Activated T-helper 17 cell treated with anti-CD3 and anti-CD28 coated beads, Interleukin-2, amount 50 U/mL, for 72 hours (primary cell): ENCODE measurements at regions not wholly inside any gene's neighbourhood (a gene's known extent, or its start where the extent isn't known, plus 50 kb on each side); places are given as distances from the start of the nearest gene placed in this dataset.
"Not testable (repeated sequence)": the region's sequence is repeated elsewhere in the genome, so short reads cannot be mapped to it uniquely, and the experiment has no call there.

ENCODE experiments used
- ATAC-seq: fragments of 150-1000 bp; cut with Tn5 transposase; replicated peaks from 2 replicates; pipeline ENCODE4 v1.10.0; 2021; ENCODE audit warnings: mild to moderate bottlenecking, moderate library complexity
- H3K27ac Mint-ChIP-seq: one replicate; pipeline ENCODE4 v1.8.0; 2022; ENCODE audit warnings: mixed read lengths
- H3K27me3 Mint-ChIP-seq: one replicate; pipeline ENCODE4 v1.8.0; 2022; ENCODE audit warnings: mixed read lengths
- H3K36me3 Mint-ChIP-seq: one replicate; pipeline ENCODE4 v1.8.0; 2022; ENCODE audit warnings: low read depth, mild to moderate bottlenecking, mixed read lengths
- H3K4me1 Mint-ChIP-seq: one replicate; pipeline ENCODE4 v1.8.0; 2022; ENCODE audit warnings: mixed read lengths
- H3K4me3 Mint-ChIP-seq: one replicate; pipeline ENCODE4 v1.8.0; 2022; ENCODE audit warnings: mild to moderate bottlenecking, mixed read lengths
- H3K9me3 Mint-ChIP-seq: one replicate; pipeline ENCODE4 v1.8.0; 2022; ENCODE audit warnings: mixed read lengths

- not testable (repeated sequence) for H3K4me3 Mint-ChIP-seq, H3K36me3 Mint-ChIP-seq, H3K27me3 Mint-ChIP-seq, H3K27ac Mint-ChIP-seq, H3K4me1 Mint-ChIP-seq, ATAC-seq, H3K9me3 Mint-ChIP-seq
These were observed 571.5 kb downstream of the INSC start for GRCh38 chr11:15686259-15686658.

DNA sequence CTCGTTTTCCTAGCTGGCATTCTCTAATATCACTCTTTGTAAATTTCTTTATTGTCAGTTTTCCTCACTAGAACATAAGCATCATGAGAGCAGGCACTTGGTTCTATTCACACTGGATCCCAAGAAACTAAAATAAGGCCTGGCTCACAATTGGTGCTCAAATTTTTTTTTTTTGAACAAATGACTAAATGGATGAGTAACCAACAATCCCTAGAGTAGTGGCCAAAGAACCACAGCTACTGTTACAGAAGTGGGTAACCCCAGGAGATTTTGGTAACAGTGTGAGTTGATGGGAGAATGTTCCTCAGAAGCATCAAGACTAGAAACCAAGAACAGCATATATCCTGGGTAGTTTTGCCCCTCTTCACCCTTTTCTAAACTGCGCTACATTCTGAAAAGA is 572.6 kb downstream of the INSC start:
- no peak for ATAC-seq
- peaks cover 6% of the 10 kb centered on the region for H3K27me3 Mint-ChIP-seq
- no peak overlapping the region for H3K27ac Mint-ChIP-seq
- no peaks in the 10 kb centered on the region for H3K36me3 Mint-ChIP-seq
- H3K9me3 Mint-ChIP-seq = no peaks in the 10 kb centered on the region
- no peaks in the 10 kb centered on the region for H3K4me1 Mint-ChIP-seq
- H3K4me3 Mint-ChIP-seq = no peak overlapping the region

DNA sequence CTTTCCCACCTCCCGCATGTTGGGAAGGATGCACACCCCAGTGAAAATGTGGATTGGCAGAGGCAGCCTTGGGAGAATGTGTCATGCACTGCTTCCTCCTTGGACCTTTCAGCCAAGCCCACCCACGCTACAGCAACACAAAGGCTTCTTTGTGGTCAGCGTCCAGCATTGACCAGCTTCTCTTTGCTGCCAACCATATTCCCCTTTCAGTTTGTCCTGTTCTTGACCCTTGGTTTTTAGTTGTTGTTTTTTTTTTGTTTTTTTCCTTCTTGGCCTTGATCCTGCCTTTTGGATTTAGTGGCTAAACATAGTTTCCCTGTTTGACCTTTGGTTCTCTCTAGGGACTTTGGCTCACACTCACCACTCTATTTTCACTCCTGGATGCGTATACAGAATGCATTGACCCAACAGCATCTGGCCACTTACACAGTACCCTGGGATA is 573.6 kb downstream of the INSC start:
- no peak for ATAC-seq
- H3K4me1 Mint-ChIP-seq = no peaks in the 10 kb centered on the region
- H3K27ac Mint-ChIP-seq = no peak overlapping the region
- H3K9me3 Mint-ChIP-seq = no peaks in the 10 kb centered on the region
- H3K4me3 Mint-ChIP-seq = no peak overlapping the region
- peaks cover 9% of the 10 kb centered on the region for H3K27me3 Mint-ChIP-seq
- no peaks in the 10 kb centered on the region for H3K36me3 Mint-ChIP-seq

DNA sequence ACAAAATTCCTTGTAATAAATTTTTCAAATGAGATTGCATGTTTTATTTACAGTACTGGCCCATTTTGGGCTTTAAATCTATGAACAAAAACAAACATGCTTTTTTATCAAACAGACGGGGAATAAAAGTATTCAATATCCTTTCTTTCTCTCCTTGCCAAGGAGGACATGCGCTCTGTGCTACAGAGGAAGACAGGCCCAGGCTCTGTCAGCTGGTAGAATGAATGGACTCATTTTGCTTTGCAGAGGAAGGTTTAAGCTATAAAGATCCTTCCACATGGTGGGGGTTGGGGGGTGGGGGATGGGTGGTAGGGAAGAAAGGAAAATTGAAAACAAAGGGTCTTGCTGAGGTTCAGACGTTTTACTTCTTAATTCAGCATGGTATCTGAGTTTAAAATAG is 575.6 kb downstream of the INSC start:
- peaks cover 9% of the 10 kb centered on the region for H3K27me3 Mint-ChIP-seq
- no peak for ATAC-seq

DNA sequence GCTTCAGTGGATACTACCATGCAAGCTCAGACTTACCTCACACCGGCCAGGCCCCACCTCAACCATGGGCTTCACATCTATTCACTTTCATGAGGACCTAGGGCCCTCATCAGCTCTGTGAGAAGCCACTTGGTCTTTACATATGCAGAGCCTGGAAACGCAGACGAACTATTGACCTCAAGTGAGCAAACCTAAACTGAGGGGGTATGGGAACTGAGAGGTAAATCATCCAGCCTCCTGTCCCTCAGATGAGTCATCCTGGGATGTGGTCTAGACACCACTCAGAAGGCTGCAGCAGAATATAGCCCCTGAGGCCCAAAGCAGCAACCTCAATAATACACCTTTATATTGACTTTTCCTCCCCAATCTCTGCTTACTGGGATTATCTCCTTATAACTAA is 578.0 kb downstream of the INSC start:
- Mint-ChIP-seq H3K9me3 (no peaks in the 10 kb centered on the region), H3K4me1 (no peaks in the 10 kb centered on the region), H3K36me3 (no peaks in the 10 kb centered on the region), H3K27ac (no peak overlapping the region), H3K27me3 (peaks cover 9% of the 10 kb centered on the region), H3K4me3 (no peak overlapping the region)
- peak; percentile 60 for ATAC-seq

More for the DNA sequence above, 575.6 kb downstream of the INSC start:
- H3K27ac Mint-ChIP-seq = no peak overlapping the region
- H3K4me1 Mint-ChIP-seq = no peaks in the 10 kb centered on the region
- H3K36me3 Mint-ChIP-seq = no peaks in the 10 kb centered on the region
- no peak overlapping the region for H3K4me3 Mint-ChIP-seq
- no peaks in the 10 kb centered on the region for H3K9me3 Mint-ChIP-seq

DNA sequence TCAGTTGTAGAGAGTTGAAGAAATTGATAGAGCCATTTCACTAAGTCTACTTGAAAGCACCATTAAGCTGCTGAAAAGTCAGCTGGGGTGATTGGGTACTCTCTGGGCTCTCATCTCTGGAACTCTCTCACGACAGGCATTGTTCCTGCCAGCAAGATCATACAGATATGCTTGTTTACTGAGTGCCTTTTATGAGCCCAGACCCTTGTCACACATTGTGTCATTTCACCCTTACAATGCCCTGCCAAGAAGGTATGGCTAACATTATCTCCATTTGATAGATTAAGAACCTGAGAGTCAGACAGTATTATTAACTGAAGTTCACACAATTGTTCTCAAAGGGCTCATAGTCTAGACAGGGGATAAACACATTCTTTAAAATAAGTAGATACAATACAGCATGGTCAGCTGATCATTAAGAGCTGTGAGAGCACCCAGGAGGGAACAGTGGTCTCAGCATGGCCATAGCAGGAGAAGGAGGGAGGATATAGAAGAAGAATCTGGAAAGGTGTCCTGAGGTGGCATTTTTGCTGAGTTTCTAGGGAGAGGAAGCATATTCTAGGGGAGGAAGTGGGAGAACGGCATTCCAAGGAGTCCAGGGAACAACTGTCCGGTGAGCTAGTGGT is 580.5 kb downstream of the INSC start:
- Mint-ChIP-seq H3K27ac (no peak overlapping the region), H3K27me3 (peaks cover 3% of the 10 kb centered on the region)

GRCh38 chr11:15696069-15696468 is 581.3 kb downstream of the INSC start:
- no peaks in the 10 kb centered on the region for H3K36me3 Mint-ChIP-seq
- no peak overlapping the region for H3K27ac Mint-ChIP-seq
- H3K4me3 Mint-ChIP-seq = no peak overlapping the region
- no peak for ATAC-seq
- H3K9me3 Mint-ChIP-seq = no peaks in the 10 kb centered on the region
- no peaks in the 10 kb centered on the region for H3K4me1 Mint-ChIP-seq
- H3K27me3 Mint-ChIP-seq = peaks cover 3% of the 10 kb centered on the region

More for the DNA sequence above, 580.5 kb downstream of the INSC start:
- H3K9me3 Mint-ChIP-seq = no peaks in the 10 kb centered on the region
- no peaks in the 10 kb centered on the region for H3K4me1 Mint-ChIP-seq
- no peak overlapping the region for H3K4me3 Mint-ChIP-seq
- ATAC-seq = no peak
- no peaks in the 10 kb centered on the region for H3K36me3 Mint-ChIP-seq

DNA sequence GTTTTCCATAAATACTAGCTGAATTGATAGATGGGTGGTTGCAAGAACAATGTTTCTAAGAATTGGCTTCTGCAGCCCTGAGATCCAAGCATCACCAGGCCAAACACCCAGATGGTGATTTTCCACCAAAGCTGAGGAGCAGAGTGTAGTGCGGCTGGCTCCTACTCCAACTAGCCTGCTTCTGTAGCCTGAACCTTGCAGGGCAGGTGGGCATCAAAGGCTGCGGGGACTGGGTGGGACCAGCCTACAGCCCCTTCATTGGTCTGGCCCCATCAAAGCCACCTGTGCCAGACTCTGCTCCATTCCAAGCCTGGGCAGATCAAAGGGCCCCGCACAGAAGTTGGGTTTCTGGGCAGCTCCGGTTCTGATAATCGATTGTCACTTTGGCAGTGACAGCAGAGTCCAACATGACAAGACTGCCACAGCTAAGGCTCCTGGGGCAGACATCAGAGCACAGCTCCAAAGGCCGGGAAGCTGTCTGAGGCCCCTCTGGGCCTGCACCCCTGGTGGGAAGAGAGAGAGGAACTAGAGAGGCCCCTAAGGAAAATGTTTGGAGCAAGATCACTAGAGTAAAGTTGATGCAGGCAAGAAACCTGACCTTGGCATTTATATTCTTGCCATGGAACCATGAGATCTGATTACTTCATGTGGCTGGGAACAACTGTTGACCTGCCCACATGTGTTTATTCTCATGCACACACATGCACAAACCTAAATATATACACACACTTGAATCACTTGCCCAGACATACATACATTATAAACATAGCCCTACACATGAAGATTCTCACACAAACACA is 582.9 kb downstream of the INSC start:
- no peak for ATAC-seq
- Mint-ChIP-seq H3K27me3 (peaks cover under 1% of the 10 kb centered on the region), H3K27ac (no peak overlapping the region), H3K9me3 (peaks cover 3% of the 10 kb centered on the region), H3K4me1 (no peaks in the 10 kb centered on the region), H3K36me3 (no peaks in the 10 kb centered on the region), H3K4me3 (no peak overlapping the region)

- H3K27me3 Mint-ChIP-seq = no peaks in the 10 kb centered on the region
- no peaks in the 10 kb centered on the region for H3K4me1 Mint-ChIP-seq
- no peaks in the 10 kb centered on the region for H3K36me3 Mint-ChIP-seq
- ATAC-seq = no peak
- no peak overlapping the region for H3K27ac Mint-ChIP-seq
- H3K9me3 Mint-ChIP-seq = peaks cover 3% of the 10 kb centered on the region
- no peak overlapping the region for H3K4me3 Mint-ChIP-seq
These were observed 584.1 kb downstream of the INSC start for GRCh38 chr11:15698855-15699254.

DNA sequence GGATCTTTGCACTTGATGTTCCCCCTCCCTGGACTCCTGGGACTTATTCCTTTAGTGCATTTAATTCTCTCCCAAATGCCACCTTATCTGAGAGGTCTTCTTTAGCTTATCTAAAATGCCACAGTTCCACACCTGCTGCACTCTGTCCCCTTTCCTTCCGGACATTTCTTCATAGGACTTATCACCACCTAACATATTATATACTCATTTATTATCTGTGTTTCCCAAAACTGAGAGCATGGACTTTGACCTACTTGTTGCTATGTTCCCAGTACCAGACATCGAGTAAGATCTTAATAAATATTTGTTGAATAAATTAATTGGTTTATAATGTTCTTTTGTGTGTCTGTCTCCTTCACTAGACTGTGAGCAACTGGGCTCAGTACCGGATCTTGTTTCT is 585.3 kb downstream of the INSC start:
- Mint-ChIP-seq H3K36me3 (no peaks in the 10 kb centered on the region), H3K9me3 (peaks cover 3% of the 10 kb centered on the region), H3K27ac (no peak overlapping the region), H3K27me3 (no peaks in the 10 kb centered on the region), H3K4me1 (no peaks in the 10 kb centered on the region), H3K4me3 (no peak overlapping the region)
- no peak for ATAC-seq

DNA sequence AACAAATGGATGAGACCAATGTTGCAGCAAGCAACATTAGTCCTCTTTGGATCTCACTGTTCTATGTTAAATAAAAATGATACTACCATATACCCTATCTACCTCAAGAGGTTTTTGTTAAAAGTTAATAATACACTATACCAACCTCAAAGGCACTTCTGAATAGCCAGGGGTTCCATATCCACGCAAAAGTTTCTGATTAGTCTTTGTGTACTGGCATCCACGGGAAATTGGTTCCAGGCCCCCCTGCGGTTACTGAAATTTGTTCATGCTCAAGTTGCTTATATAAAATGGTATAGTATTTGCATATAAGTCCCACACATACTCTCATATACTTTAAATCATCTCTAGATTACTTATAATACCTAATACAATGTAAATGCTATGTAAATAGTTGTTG is 585.7 kb downstream of the INSC start:
- Mint-ChIP-seq H3K27me3 (no peaks in the 10 kb centered on the region), H3K36me3 (no peaks in the 10 kb centered on the region), H3K4me1 (no peaks in the 10 kb centered on the region), H3K27ac (no peak overlapping the region), H3K4me3 (no peak overlapping the region), H3K9me3 (peaks cover 3% of the 10 kb centered on the region)
- ATAC-seq = no peak

- H3K9me3 Mint-ChIP-seq = peaks cover 8% of the 10 kb centered on the region
- no peak overlapping the region for H3K4me3 Mint-ChIP-seq
- no peaks in the 10 kb centered on the region for H3K4me1 Mint-ChIP-seq
- ATAC-seq = no peak
- H3K27ac Mint-ChIP-seq = no peak overlapping the region
- no peaks in the 10 kb centered on the region for H3K36me3 Mint-ChIP-seq
- H3K27me3 Mint-ChIP-seq = peaks cover 5% of the 10 kb centered on the region
These were observed 589.3 kb downstream of the INSC start for GRCh38 chr11:15704064-15704463.

DNA sequence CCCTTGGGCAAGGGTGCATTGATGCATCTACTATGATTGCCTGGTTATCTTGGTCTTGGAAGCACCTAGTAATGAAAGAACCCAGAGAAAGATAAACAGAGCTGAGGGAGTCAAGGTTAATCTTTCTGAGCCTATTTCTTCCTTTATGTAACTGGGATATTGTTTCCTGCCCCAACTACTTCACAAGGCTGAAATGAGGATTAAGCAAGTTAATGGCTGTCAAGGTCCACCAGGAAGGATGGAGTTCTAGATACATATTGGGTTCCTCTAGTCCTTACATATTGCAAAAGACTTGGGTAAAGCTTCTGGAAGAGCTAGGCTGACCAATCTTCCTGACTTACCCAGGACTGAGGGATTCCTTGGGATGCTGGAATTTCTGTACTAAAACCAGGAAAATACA is 589.8 kb downstream of the INSC start:
- H3K27ac Mint-ChIP-seq = no peak overlapping the region
- no peak for ATAC-seq
- peaks cover 5% of the 10 kb centered on the region for H3K27me3 Mint-ChIP-seq
- no peak overlapping the region for H3K4me3 Mint-ChIP-seq
- H3K4me1 Mint-ChIP-seq = no peaks in the 10 kb centered on the region
- peaks cover 8% of the 10 kb centered on the region for H3K9me3 Mint-ChIP-seq
- H3K36me3 Mint-ChIP-seq = no peaks in the 10 kb centered on the region

DNA sequence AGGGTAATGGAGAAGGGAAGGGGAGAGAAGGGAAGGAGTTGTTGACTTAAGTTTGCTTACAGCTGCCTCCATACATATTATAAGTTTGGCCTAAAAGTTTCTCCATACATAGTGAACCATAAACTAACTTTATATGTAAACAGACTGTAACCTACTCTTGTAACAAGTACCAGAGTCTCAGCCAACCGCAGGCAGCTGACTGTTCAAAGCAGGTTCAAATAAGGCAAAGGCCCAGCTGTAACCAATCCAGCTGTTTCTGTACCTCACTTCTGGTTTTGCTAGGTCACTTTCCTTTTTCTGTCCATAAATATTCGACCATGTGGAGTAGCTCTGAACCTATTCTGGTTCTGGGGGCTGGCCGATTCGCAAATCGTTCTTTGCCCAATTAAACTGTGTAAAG is 591.2 kb downstream of the INSC start:
- no peak overlapping the region for H3K4me3 Mint-ChIP-seq
- peaks cover 5% of the 10 kb centered on the region for H3K27me3 Mint-ChIP-seq
- no peaks in the 10 kb centered on the region for H3K4me1 Mint-ChIP-seq
- no peak for ATAC-seq
- H3K9me3 Mint-ChIP-seq = peaks cover 8% of the 10 kb centered on the region
- no peaks in the 10 kb centered on the region for H3K36me3 Mint-ChIP-seq
- no peak overlapping the region for H3K27ac Mint-ChIP-seq

DNA sequence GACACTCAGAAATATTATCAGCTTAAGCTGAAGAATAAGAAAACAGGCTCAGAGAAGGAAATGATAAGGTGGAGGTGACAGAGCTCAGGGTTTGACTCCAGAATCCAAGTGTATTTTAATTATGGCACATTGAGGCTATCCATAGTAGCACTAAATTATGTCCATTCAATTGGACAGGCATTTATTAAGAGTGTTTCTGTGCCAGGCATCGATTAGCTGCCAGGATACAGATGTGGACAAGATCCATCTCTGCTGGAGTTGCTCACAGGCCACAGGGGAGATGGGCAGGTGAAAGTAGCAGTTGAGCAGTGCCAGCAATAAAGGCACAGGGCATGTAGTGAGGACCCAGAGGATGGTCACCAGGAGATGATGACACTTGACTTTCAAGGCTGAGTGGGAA is 592.5 kb downstream of the INSC start:
- H3K36me3 Mint-ChIP-seq = no peaks in the 10 kb centered on the region
- peaks cover 8% of the 10 kb centered on the region for H3K9me3 Mint-ChIP-seq
- no peak for ATAC-seq
- no peak overlapping the region for H3K27ac Mint-ChIP-seq
- H3K27me3 Mint-ChIP-seq = peaks cover 5% of the 10 kb centered on the region
- H3K4me3 Mint-ChIP-seq = no peak overlapping the region
- H3K4me1 Mint-ChIP-seq = no peaks in the 10 kb centered on the region
